WTC11 (cell line): ENCODE measurements at regions not wholly inside any gene's neighbourhood (a gene's known extent, or its start where the extent isn't known, plus 50 kb on each side); places are given as distances from the start of the nearest gene placed in this dataset.

ENCODE experiments used
- ATAC-seq: fragments of 200-7000 bp; cut with Tn5 transposase; 2 replicates; pipeline ENCODE4 v1.10.0; 2021; ENCODE audit warnings: mild to moderate bottlenecking, moderate library complexity
- CTCF ChIA-PET: fragments of 300-600 bp; sonication (Branson Sonifier 250); formaldehyde crosslinking; loops from one replicate; lab custom pipeline; 2021; ENCODE audit warnings: antibody characterized with exemption; lab: Charles Lee
- POLR2A ChIA-PET: fragments of 350-600 bp; sonication (Branson Sonifier 250); formaldehyde crosslinking; loops from one replicate; lab custom pipeline; 2021; ENCODE audit warnings: antibody characterized with exemption; lab: Charles Lee
- DNase-seq: peaks from one replicate; pipeline ENCODE4 v3.0.0; 2021; ENCODE audit warnings: low spot score
- H3K27ac Mint-ChIP-seq: 2 replicates; pipeline ENCODE4 v1.8.0; 2021; ENCODE audit warnings: mixed read lengths
- H3K27me3 Mint-ChIP-seq: 2 replicates; pipeline ENCODE4 v1.8.0; 2021; ENCODE audit warnings: low read depth, mild to moderate bottlenecking, moderate library complexity, mixed read lengths
- H3K36me3 Mint-ChIP-seq: 2 replicates; pipeline ENCODE4 v1.8.0; 2021; ENCODE audit warnings: mixed read lengths
- H3K4me1 Mint-ChIP-seq: 2 replicates; pipeline ENCODE4 v1.8.0; 2022; ENCODE audit warnings: mixed read lengths
- H3K4me3 Mint-ChIP-seq: 2 replicates; pipeline ENCODE4 v1.8.0; 2021; ENCODE audit warnings: mild to moderate bottlenecking, moderate library complexity, mixed read lengths
- H3K9me3 Mint-ChIP-seq: 2 replicates; pipeline ENCODE4 v1.8.0; 2021; ENCODE audit warnings: mixed read lengths
- AFF4 ChIP-seq: sonication (generic); formaldehyde crosslinking; IDR thresholded peaks from 2 replicates; pipeline ENCODE4 v1.8.1; 2023; ENCODE audit warnings: mild to moderate bottlenecking, missing genetic modification reagents, borderline replicate concordance
- CREB1 ChIP-seq: sonication (generic); formaldehyde crosslinking; IDR thresholded peaks from 2 replicates; pipeline ENCODE4 v1.8.0; 2023; ENCODE audit warnings: mild to moderate bottlenecking, missing genetic modification reagents
- ESRRA ChIP-seq: sonication (generic); formaldehyde crosslinking; IDR thresholded peaks from 2 replicates; pipeline ENCODE4 v1.8.1; 2022; ENCODE audit warnings: mild to moderate bottlenecking, missing genetic modification reagents, borderline replicate concordance
- FOXJ3 ChIP-seq: sonication (generic); formaldehyde crosslinking; IDR thresholded peaks from 2 replicates; pipeline ENCODE4 v1.9.0; 2021; ENCODE audit warnings: missing genetic modification reagents, mild to moderate bottlenecking, borderline replicate concordance
- HMGA2 ChIP-seq: fragments of 250-450 bp; sonication (Bioruptor Pico); IDR thresholded peaks from 2 replicates; pipeline ENCODE4 v1.4.0; 2021; ENCODE audit warnings: mild to moderate bottlenecking, moderate library complexity
- RELA ChIP-seq: sonication (generic); formaldehyde crosslinking; IDR thresholded peaks from 2 replicates; pipeline ENCODE4 v1.8.1; 2022; ENCODE audit warnings: missing genetic modification reagents, mild to moderate bottlenecking, borderline replicate concordance
- SOX15 ChIP-seq: fragments of 250-450 bp; sonication (Bioruptor Pico); IDR thresholded peaks from 2 replicates; pipeline ENCODE4 v1.9.0; 2021; ENCODE audit warnings: mild to moderate bottlenecking
- USF1 ChIP-seq: sonication (generic); formaldehyde crosslinking; IDR thresholded peaks from 2 replicates; pipeline ENCODE4 v1.8.0; 2022; ENCODE audit warnings: mild to moderate bottlenecking, missing genetic modification reagents
- ZNF232 ChIP-seq: sonication (generic); formaldehyde crosslinking; IDR thresholded peaks from 2 replicates; pipeline ENCODE4 v1.8.0; 2022; ENCODE audit warnings: mild to moderate bottlenecking, missing genetic modification reagents
- ZNF263 ChIP-seq: sonication (generic); formaldehyde crosslinking; IDR thresholded peaks from 2 replicates; pipeline ENCODE4 v1.8.1; 2022; ENCODE audit warnings: low read depth, mild to moderate bottlenecking, moderate library complexity, missing genetic modification reagents
- ZNF281 ChIP-seq: sonication (generic); formaldehyde crosslinking; IDR thresholded peaks from 2 replicates; pipeline ENCODE4 v1.8.0; 2023; ENCODE audit warnings: mild to moderate bottlenecking, missing genetic modification reagents
- ZNF317 ChIP-seq: sonication (generic); formaldehyde crosslinking; IDR thresholded peaks from 2 replicates; pipeline ENCODE4 v1.8.1; 2023; ENCODE audit warnings: low read depth, mild to moderate bottlenecking, moderate library complexity, missing genetic modification reagents, borderline replicate concordance
- ZNF671 ChIP-seq: fragments of 250-450 bp; sonication (Bioruptor Pico); IDR thresholded peaks from 2 replicates; pipeline ENCODE4 v1.8.0; 2021; ENCODE audit warnings: mild to moderate bottlenecking
- TF ChIP-seq, protein P1 (sequence below): sonication (generic); formaldehyde crosslinking; IDR thresholded peaks from 2 replicates; pipeline ENCODE4 v1.8.1; 2023; ENCODE audit warnings: mild to moderate bottlenecking, missing genetic modification reagents
- TF ChIP-seq, protein P2 (sequence below): sonication (generic); formaldehyde crosslinking; IDR thresholded peaks from 2 replicates; pipeline ENCODE4 v1.8.0; 2022; ENCODE audit warnings: mild to moderate bottlenecking, missing genetic modification reagents
- TF ChIP-seq, protein P3 (sequence below): sonication (generic); formaldehyde crosslinking; IDR thresholded peaks from 2 replicates; pipeline ENCODE4 v1.8.0; 2022; ENCODE audit warnings: missing genetic modification reagents

- TF ChIP-seq, protein P1, sequence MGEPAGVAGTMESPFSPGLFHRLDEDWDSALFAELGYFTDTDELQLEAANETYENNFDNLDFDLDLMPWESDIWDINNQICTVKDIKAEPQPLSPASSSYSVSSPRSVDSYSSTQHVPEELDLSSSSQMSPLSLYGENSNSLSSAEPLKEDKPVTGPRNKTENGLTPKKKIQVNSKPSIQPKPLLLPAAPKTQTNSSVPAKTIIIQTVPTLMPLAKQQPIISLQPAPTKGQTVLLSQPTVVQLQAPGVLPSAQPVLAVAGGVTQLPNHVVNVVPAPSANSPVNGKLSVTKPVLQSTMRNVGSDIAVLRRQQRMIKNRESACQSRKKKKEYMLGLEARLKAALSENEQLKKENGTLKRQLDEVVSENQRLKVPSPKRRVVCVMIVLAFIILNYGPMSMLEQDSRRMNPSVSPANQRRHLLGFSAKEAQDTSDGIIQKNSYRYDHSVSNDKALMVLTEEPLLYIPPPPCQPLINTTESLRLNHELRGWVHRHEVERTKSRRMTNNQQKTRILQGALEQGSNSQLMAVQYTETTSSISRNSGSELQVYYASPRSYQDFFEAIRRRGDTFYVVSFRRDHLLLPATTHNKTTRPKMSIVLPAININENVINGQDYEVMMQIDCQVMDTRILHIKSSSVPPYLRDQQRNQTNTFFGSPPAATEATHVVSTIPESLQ = no peak
- TF ChIP-seq ZNF281 (CRISPR knock-in tag) (no peak), AFF4 (no peak), HMGA2 (CRISPR knock-in tag) (no peak), USF1 (CRISPR knock-in tag) (no peak), ESRRA (CRISPR knock-in tag) (no peak), CREB1 (CRISPR knock-in tag) (no peak), RELA (no peak), ZNF671 (no peak), ZNF317 (CRISPR knock-in tag) (no peak)
- TF ChIP-seq, protein P2, sequence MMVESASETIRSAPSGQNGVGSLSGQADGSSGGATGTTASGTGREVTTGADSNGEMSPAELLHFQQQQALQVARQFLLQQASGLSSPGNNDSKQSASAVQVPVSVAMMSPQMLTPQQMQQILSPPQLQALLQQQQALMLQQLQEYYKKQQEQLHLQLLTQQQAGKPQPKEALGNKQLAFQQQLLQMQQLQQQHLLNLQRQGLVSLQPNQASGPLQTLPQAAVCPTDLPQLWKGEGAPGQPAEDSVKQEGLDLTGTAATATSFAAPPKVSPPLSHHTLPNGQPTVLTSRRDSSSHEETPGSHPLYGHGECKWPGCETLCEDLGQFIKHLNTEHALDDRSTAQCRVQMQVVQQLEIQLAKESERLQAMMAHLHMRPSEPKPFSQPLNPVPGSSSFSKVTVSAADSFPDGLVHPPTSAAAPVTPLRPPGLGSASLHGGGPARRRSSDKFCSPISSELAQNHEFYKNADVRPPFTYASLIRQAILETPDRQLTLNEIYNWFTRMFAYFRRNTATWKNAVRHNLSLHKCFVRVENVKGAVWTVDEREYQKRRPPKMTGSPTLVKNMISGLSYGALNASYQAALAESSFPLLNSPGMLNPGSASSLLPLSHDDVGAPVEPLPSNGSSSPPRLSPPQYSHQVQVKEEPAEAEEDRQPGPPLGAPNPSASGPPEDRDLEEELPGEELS (CRISPR knock-in tag) = no peak
- TF ChIP-seq, all 79 proteins: peak for 0
These were observed 269.3 kb downstream of the NAP1L3 start (continued) for GRCh38 chrX:93404121-93404520.

- CTCF ChIA-PET = no interaction called here
- H3K27ac Mint-ChIP-seq = no peak overlapping the region
- POLR2A ChIA-PET = no interaction called here
- H3K36me3 Mint-ChIP-seq = no peaks in the 10 kb centered on the region; the same call in 1 of the 2 replicates
- ATAC-seq (no peak), DNase-seq (no peak)
- H3K27me3 Mint-ChIP-seq = no peaks in the 10 kb centered on the region
- H3K4me1 Mint-ChIP-seq = peaks cover 19% of the 10 kb centered on the region
- H3K9me3 Mint-ChIP-seq = peaks cover 11% of the 10 kb centered on the region
- no peak overlapping the region for H3K4me3 Mint-ChIP-seq
- TF ChIP-seq, protein P3, sequence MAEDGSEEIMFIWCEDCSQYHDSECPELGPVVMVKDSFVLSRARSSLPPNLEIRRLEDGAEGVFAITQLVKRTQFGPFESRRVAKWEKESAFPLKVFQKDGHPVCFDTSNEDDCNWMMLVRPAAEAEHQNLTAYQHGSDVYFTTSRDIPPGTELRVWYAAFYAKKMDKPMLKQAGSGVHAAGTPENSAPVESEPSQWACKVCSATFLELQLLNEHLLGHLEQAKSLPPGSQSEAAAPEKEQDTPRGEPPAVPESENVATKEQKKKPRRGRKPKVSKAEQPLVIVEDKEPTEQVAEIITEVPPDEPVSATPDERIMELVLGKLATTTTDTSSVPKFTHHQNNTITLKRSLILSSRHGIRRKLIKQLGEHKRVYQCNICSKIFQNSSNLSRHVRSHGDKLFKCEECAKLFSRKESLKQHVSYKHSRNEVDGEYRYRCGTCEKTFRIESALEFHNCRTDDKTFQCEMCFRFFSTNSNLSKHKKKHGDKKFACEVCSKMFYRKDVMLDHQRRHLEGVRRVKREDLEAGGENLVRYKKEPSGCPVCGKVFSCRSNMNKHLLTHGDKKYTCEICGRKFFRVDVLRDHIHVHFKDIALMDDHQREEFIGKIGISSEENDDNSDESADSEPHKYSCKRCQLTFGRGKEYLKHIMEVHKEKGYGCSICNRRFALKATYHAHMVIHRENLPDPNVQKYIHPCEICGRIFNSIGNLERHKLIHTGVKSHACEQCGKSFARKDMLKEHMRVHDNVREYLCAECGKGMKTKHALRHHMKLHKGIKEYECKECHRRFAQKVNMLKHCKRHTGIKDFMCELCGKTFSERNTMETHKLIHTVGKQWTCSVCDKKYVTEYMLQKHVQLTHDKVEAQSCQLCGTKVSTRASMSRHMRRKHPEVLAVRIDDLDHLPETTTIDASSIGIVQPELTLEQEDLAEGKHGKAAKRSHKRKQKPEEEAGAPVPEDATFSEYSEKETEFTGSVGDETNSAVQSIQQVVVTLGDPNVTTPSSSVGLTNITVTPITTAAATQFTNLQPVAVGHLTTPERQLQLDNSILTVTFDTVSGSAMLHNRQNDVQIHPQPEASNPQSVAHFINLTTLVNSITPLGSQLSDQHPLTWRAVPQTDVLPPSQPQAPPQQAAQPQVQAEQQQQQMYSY (CRISPR knock-in tag) = no peak
- TF ChIP-seq AFF4 = no peak
- no peak for TF ChIP-seq ZNF232 (CRISPR knock-in tag)
- no peak for TF ChIP-seq ZNF263 (CRISPR knock-in tag)
- TF ChIP-seq FOXJ3 = no peak
- no peak for TF ChIP-seq SOX15 (CRISPR knock-in tag)
These were observed 318.7 kb downstream of the NAP1L3 start for GRCh38 chrX:93354651-93355050.
